B cell (primary cell): ENCODE measurements at regions not wholly inside any gene's neighbourhood (a gene's known extent, or its start where the extent isn't known, plus 50 kb on each side); places are given as distances from the start of the nearest gene placed in this dataset.

Source experiments
- ATAC-seq: fragments of 200-7000 bp; cut with Tn5 transposase; one replicate; pipeline ENCODE4 v1.10.0; 2021; ENCODE audit warnings: low read depth, mild to moderate bottlenecking, moderate number of reproducible peaks, moderate library complexity
- CTCF ChIA-PET: fragments of 350-600 bp; sonication (Branson Sonifier 250); formaldehyde crosslinking; loops from one replicate; lab custom pipeline; 2021; ENCODE audit warnings: antibody characterized with exemption, inconsistent platforms; lab: Charles Lee
- POLR2A ChIA-PET: fragments of 350-600 bp; sonication (Branson Sonifier 250); formaldehyde crosslinking; loops from one replicate; lab custom pipeline; 2021; ENCODE audit warnings: antibody characterized with exemption; lab: Charles Lee
- DNase-seq: peaks from one replicate; pipeline ENCODE4 v3.0.0; 2013
- H2AFZ ChIP-seq: 2 replicates; pipeline ENCODE4 v1.6.1; 2012; ENCODE audit warnings: mild to moderate bottlenecking, low read depth, low read length; ENCODE audit not compliant: insufficient read depth, poor library complexity, severe bottlenecking
- H3K27ac ChIP-seq, 2 donors: 1 replicate in 1 of 2; 2 replicates in 1 of 2; pipeline ENCODE4 v1.5.1; 2012 to 2013; ENCODE audit warnings: low read length in 2 of 2, mild to moderate bottlenecking in 2 of 2, moderate library complexity in 1 of 2
- H3K27me3 ChIP-seq, 4 experiments: fragments of 200-600 bp in 1 of 4; sonication (generic) in 1 of 4; replicated peaks in 1 of 4; 1 replicate in 2 of 4; 2 replicates in 2 of 4; pipeline versions ENCODE4 v1.6.1 to v1.7.0; 2013 to 2016; ENCODE audit warnings: low read length in 3 of 4, mild to moderate bottlenecking in 2 of 4, mixed read lengths in 1 of 4, moderate library complexity in 1 of 4; ENCODE audit not compliant: insufficient read depth in 4 of 4, control insufficient read depth in 3 of 4; ENCODE audit errors: control extremely low read depth in 1 of 4
- H3K36me3 ChIP-seq, 2 experiments: replicated peaks in 1 of 2; 1 replicate in 1 of 2; 2 replicates in 1 of 2; pipeline versions ENCODE4 v1.6.1 to v1.7.1; 2013; ENCODE audit warnings: low read length in 1 of 2; ENCODE audit not compliant: insufficient read depth in 2 of 2, control insufficient read depth in 1 of 2; ENCODE audit errors: control extremely low read depth in 1 of 2, extremely low read depth in 1 of 2
- H3K4me1 ChIP-seq, 2 donors: fragments of 200-600 bp in 1 of 2; sonication (generic) in 1 of 2; 1 replicate in 1 of 2; 2 replicates in 1 of 2; pipeline versions ENCODE4 v1.5.1 to v1.6.1; 2013 to 2017; ENCODE audit warnings: low read length in 2 of 2; ENCODE audit not compliant: control insufficient read depth in 2 of 2, insufficient read depth in 2 of 2
- H3K4me2 ChIP-seq: replicated peaks from 2 replicates; pipeline ENCODE3; 2012; ENCODE audit warnings: mild to moderate bottlenecking, low read depth, low read length; ENCODE audit not compliant: poor library complexity, severe bottlenecking
- H3K4me3 ChIP-seq, 5 experiments: fragments of 200-600 bp in 1 of 5; sonication (generic) in 1 of 5; 1 replicate in 3 of 5; 2 replicates in 2 of 5; pipeline versions ENCODE4 v1.5.1 to v1.7.0; 2011 to 2016; ENCODE audit warnings: low read length in 4 of 5, mild to moderate bottlenecking in 4 of 5, low read depth in 2 of 5, control low read depth in 1 of 5, moderate library complexity in 1 of 5; ENCODE audit not compliant: insufficient read depth in 1 of 5; ENCODE audit errors: control extremely low read depth in 1 of 5, extremely low read depth in 1 of 5
- H3K79me2 ChIP-seq: fragments of 200-600 bp; sonication (generic); one replicate; pipeline ENCODE4 v1.6.0; 2016; ENCODE audit warnings: low read length; ENCODE audit not compliant: control insufficient read depth, insufficient read depth
- H3K9ac ChIP-seq: fragments of 200-600 bp; sonication (generic); 2 replicates; pipeline ENCODE4 v1.6.1; 2017; ENCODE audit warnings: mild to moderate bottlenecking, low read length, moderate library complexity
- H3K9me3 ChIP-seq, 3 donors: one replicate each; pipeline versions ENCODE4 v1.6.1 to v1.7.1; 2013; ENCODE audit warnings: low read length in 2 of 3; ENCODE audit not compliant: control insufficient read depth in 2 of 3, insufficient read depth in 1 of 3; ENCODE audit errors: control extremely low read depth in 1 of 3
- H4K20me1 ChIP-seq: 2 replicates; pipeline ENCODE4 v1.6.0; 2012; ENCODE audit warnings: mild to moderate bottlenecking, low read length; ENCODE audit not compliant: insufficient read depth, control insufficient read depth, poor library complexity, severe bottlenecking
- H3K27ac Mint-ChIP-seq: one replicate; pipeline ENCODE4 v1.8.0; 2021; ENCODE audit warnings: mixed read lengths
- H3K27me3 Mint-ChIP-seq: one replicate; pipeline ENCODE4 v1.8.0; 2021; ENCODE audit warnings: mixed read lengths
- H3K4me1 Mint-ChIP-seq: one replicate; pipeline ENCODE4 v1.8.0; 2021; ENCODE audit warnings: mixed read lengths
- H3K4me3 Mint-ChIP-seq: one replicate; pipeline ENCODE4 v1.8.0; 2021; ENCODE audit warnings: mixed read lengths
- H3K9me3 Mint-ChIP-seq: one replicate; pipeline ENCODE4 v1.8.0; 2022; ENCODE audit warnings: mixed read lengths; ENCODE audit not compliant: insufficient read depth
- CTCF ChIP-seq: fragments of 200-600 bp; IDR thresholded peaks from one replicate; pipeline ENCODE4 v1.8.0; 2022; ENCODE audit warnings: antibody characterized with exemption, mild to moderate bottlenecking
- EZH2 ChIP-seq: IDR thresholded peaks from 2 replicates; pipeline ENCODE4 v1.6.1; 2012; ENCODE audit warnings: borderline replicate concordance, low read depth, mild to moderate bottlenecking, moderate library complexity, low read length; ENCODE audit not compliant: insufficient read depth, poor library complexity, severe bottlenecking
- WGBS: methylation state at CpG from one replicate; pipeline ENCODE4 v1.1.5; 2013; ENCODE audit warnings: missing lambda C conversion rate; ENCODE audit not compliant: insufficient coverage; 5-methylcytosine and 5-hydroxymethylcytosine counted together
- intact Hi-C: fragments of 100-400 bp; cut with micrococcal nuclease; formaldehyde crosslinking; loops from one replicate; pipeline ENCODE4 v1.10.0; 2022

- Histone ChIP-seq H2AFZ (no peak overlapping the region), H3K9me3 (no peaks in the 10 kb centered on the region), H3K4me1 (no peaks in the 10 kb centered on the region), H3K27ac (no peak overlapping the region), H3K4me3 (no peak overlapping the region), H3K79me2 (no peaks in the 10 kb centered on the region), H3K9ac (no peak overlapping the region), H4K20me1 (no peaks in the 10 kb centered on the region), H3K27me3 (no peaks in the 10 kb centered on the region), H3K4me2 (no peak overlapping the region), H3K36me3 (no peaks in the 10 kb centered on the region)
- TF ChIP-seq EZH2 (no peak), CTCF (no peak)
- H3K9me3 Mint-ChIP-seq, result no peaks in the 10 kb centered on the region
- CTCF ChIA-PET, result interaction anchor here (0.7 to 1.8 kb wide), 4 partner anchors 23 to 645 kb away, joined by 3 to 5 read pairs (median 3); no protein-coding TSS in a partner anchor
- H3K4me1 Mint-ChIP-seq, result no peaks in the 10 kb centered on the region
- intact Hi-C loops, result no loop called here
- no peak overlapping the region for H3K4me3 Mint-ChIP-seq
- no peaks in the 10 kb centered on the region for H3K27me3 Mint-ChIP-seq
- ATAC-seq, result no peak
- 100% methylated on average over 1 of the region's 1 CpG for WGBS
- POLR2A ChIA-PET, result no interaction called here
- DNase-seq, result no peak
- H3K27ac Mint-ChIP-seq, result no peak overlapping the region
These were observed 140.8 kb downstream of the CEMIP2 start for GRCh38 chr9:71627537-71627936.

GRCh38 chr9:71626395-71626794 lies 141.9 kb downstream of the CEMIP2 start:
- peaks cover 8% of the 10 kb centered on the region for H3K27me3 Mint-ChIP-seq
- H3K9ac ChIP-seq, result no peak overlapping the region
- no peak overlapping the region for H3K4me3 ChIP-seq
- no peak overlapping the region for H3K27ac Mint-ChIP-seq
- intact Hi-C loops, result no loop called here
- no peaks in the 10 kb centered on the region for H3K4me1 Mint-ChIP-seq
- no peaks in the 10 kb centered on the region for H4K20me1 ChIP-seq
- POLR2A ChIA-PET, result no interaction called here
- ATAC-seq (no peak), DNase-seq (no peak)
- no peak overlapping the region for H3K4me3 Mint-ChIP-seq
- no peak overlapping the region for H3K27ac ChIP-seq
- TF ChIP-seq CTCF (no peak), EZH2 (no peak)
- H3K4me1 ChIP-seq, result no peaks in the 10 kb centered on the region
- H3K9me3 ChIP-seq, result no peaks in the 10 kb centered on the region
- no CpG with 5 or more reads among the region's 1 CpG for WGBS
- no peaks in the 10 kb centered on the region for H3K9me3 Mint-ChIP-seq
- no peak overlapping the region for H2AFZ ChIP-seq
- H3K79me2 ChIP-seq, result no peaks in the 10 kb centered on the region
- H3K36me3 ChIP-seq, result no peaks in the 10 kb centered on the region
- CTCF ChIA-PET, result no interaction called here
- H3K4me2 ChIP-seq, result no peak overlapping the region
- no peaks in the 10 kb centered on the region for H3K27me3 ChIP-seq
